KBM-7 (cell line): ENCODE measurements at regions not wholly inside any gene's neighbourhood (a gene's known extent, or its start where the extent isn't known, plus 50 kb on each side); places are given as distances from the start of the nearest gene placed in this dataset.
A peak's percentile ranks its signal among the peaks of the same experiment; 100 is the strongest.

Experiments
- DNase-seq: peaks from one replicate; pipeline ENCODE4 v3.0.0-alpha.2; 2015
- in situ Hi-C: fragments of 300-500 bp; cut with MboI; formaldehyde crosslinking; loops from 2 replicates; pipeline ENCODE4 v1.14.3; 2020; ENCODE audit warnings: low sequenced_read_pairs, low pct_unique_long_range_greater_than_20kb, mixed read lengths

DNA sequence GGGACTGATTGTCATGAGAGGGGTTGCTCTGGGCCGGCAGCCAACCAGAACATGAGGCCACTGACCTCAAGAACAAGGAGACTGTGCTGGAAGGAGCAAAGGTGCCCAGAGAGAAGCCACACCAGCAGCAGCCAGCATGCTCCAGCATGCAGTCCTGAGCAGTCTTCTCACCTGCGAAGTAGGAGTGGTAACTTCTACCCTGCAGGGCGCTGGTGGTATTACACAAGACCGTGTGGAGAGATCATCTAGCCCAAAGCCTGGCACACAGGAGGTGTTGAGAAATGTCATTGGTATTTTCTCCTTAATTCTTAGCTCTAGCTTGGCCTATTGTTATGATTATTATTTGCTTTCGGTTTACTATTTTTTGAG, 132.7 kb downstream of the TSN start:
- in situ Hi-C loops, result no loop called here

DNA sequence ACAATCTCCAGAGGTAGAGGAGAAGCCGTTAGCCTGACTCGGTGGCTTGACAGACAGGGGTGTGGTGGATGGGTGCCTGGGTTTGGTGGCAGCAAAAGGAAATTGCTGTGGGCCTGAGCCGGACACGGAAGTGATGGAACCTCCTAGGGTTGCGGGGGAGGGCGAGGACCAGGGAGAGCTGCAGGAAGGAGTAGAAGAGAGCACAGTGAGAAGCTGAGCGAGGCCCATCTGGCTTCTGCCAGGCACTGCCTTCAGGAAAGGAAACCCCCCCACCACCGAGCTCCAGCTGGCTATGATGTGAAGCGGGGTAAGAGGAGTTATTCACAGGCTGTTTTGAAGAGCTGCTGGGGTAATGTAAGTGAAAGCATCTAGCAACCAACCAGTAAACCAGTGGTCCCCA, 134.6 kb downstream of the TSN start:
- in situ Hi-C loops, result no loop called here
- DNase-seq, result peak; percentile 84

More for the DNA sequence above, 132.7 kb downstream of the TSN start:
- DNase-seq, result no peak

DNA sequence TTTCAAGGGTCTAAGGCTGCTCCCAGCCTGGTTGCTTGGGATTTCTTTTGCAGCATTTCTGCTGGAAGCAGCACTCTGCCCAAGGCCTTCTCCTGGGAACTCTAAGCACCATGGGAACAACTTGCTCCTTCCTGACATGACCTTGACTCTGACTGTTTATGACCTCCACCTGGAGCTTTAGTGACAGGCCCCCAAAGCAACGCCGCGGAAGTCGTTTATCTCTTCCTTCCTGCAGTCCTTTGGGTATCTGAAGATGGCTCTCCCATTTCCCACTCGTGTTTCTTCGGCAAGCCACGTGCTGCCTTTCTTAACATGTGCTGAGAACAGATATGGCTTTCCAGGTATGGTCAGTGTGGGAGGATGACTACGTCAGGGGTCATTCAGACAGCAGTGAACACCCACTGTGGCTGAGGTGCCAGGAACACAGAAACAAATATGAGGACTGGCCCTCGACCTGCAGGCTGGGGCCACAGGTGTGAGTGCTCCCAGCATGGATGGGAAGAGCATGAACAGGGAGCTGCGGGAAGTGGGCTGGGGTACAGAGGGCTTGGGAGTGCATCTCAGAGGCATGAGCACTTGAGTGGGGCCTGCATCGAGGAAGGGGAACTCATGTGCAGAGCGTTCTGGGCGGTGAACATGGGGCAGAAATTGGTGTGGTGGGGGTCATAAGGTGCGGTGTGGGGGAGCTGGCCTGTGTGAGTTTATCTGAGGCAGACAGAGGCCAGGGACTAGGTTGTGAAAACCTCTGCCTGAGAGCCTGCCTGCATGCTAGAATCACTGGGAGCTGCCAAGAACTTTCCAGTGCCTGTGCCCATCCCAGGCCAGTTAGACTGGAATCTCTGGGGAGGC, 140.5 kb downstream of the TSN start:
- DNase-seq, result no peak
- in situ Hi-C loops, result no loop called here

DNA sequence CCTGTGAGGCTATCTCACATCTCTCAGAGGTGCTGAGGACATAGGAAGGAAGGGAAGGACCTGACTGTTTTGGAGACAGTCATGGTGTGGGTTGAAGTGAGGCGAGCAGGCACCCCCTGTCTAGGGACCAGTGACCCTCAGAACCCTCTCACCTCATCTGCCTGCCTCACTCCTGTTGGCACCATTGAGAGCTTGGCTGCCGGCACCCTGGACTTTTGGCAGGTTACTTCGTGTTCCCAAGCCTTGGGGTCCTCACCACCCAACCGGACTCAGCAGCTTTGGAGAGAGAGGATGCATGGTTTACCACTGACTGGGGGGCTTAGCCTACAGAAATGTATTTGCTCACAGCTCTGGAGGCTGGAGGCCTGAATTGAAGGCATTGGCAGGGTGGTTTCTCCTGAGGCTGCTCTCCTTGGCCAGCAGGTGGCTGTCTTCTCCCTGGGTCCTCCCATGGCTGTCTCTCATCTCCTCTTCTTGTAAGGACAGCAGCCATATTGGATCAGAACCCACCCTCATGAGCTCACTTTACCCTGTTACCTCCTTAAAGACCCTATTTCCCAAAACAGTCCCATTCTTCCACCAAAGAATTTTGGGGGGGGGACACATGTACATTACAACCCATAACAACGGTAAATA, 142.0 kb downstream of the TSN start:
- DNase-seq, result peak; percentile 69
- in situ Hi-C loops, result no loop called here

DNA sequence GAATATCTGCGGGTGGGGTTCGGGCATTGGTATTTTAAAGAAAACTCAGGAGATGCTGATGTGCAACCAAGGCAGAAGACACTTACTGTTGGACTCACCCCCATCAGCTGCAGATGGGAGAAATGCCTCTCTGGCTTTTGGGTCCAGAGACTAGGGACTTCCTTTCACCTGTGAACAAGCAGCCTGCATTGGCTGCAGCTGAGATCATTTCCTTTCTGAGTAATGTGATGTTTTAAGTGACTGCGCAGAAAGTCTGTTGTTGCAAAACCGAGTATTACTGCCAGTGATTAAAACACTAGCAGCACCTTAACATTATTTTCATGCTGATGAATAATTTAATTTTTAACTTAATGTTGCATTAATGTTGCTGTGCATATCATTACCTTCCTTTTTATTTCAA, 143.0 kb downstream of the TSN start:
- DNase-seq, result no peak
- in situ Hi-C loops, result no loop called here

DNA sequence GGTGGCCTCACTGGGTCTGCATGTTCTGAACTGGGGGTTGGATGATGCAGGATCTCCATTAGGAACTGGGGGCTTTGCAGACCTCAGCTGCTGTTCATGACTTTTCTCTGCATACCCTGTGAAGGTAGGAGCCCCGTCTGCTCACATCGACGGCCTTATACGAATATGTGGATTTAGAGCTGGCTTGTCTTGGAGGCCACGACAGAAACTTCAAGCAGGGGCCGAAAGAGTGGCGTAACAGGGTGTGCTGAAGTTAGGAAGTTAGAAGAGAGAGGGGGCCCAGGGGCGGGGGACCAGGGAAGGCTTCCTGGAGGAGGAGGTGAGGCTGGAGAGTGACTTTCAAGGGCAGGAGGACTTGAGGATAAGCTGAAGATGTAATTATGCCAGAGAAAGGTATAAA, 144.9 kb downstream of the TSN start:
- in situ Hi-C loops, result no loop called here
- DNase-seq, result no peak

DNA sequence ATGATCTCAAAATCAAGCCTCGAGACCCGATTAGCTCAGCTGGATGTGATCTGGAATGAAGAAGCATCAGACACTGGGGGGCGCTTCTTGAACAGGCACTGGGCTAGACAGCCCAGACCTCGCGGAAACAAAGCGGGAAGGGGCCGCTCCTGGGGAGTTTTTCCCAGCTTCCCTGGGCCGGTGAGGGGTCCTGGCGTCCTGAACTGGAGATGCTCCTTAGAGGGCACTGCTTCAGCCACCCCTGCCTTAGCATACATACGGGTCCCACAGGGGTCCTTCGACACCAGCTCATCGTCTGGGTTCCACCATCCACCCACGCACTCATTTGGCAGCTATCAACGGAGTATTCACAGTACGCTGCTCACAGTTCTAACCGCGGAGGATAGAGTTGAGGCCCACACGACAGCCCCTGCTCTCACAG, 146.7 kb downstream of the TSN start:
- DNase-seq, result no peak
- in situ Hi-C loops, result no loop called here

DNA sequence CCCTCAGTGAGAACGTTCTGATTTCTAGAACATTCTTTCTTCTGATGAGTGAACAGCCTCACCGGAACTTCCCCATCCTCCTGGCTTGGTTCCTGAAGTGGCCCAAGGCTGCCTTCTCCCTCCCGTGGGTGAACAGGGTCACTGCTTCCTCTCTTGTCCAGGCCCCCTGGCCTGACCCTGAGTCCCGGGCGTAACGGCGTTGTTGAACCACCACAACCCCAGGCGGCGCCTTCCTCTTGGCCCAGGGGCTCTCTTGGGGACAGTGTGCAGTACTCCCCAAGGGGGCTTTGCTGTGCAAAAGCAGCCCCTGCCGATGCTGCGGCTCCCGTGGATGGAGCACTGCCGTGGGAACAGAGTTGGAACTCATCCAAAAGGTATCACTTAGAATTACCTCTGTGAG, 147.2 kb downstream of the TSN start:
- in situ Hi-C loops, result no loop called here
- no peak for DNase-seq

DNA sequence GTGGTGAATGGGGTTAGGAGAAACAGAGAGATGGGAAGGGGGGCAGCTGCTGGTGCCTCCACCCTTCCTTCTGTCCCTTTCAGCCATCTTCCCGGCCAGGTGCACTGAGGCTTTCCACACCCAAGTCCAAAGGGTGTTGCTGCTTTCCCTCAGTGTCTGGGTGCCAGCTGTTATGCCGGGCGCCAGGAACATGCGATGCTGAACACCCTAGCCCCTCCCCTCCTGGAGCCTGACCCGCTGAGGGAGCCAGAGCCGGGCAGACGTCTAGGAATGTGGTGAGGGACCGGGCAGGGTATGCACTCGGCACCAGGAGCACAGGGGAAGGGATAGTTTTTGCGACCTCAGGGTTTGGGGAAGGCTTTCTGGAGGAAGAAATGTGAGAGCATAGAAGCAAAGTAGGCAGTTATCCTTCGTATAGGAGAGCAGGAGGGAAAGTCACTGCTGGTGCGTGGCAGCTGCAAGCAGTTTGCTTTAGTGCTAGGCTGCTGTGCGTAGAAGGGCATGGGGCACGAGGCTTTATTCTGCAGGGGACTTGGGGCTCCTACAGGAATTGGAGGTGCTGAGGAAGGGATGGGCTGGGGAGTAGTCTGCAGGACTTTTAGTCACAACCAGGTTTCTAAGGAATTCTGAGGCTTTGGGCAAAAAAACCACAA, 147.7 kb downstream of the TSN start:
- no peak for DNase-seq
- in situ Hi-C loops, result no loop called here

DNA sequence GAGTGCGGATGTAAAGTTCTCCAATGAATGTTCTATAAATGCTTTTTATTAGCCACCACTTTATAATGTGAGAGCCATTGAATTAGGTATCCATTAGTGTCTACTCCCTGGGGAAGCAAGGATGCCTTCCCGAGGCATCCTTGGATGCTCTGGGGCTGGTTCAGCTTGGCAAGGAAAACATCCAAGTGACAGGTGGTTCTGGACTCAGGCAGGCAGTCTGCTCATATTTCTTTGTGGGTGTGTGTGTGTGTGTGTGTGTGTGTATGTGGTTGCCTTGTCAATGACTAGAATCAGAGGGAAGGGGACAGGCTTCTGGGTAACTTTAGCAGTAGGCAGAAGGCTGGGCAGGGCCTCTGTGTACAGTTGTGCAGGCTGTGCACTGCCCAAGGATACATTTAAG, 149.2 kb downstream of the TSN start:
- no peak for DNase-seq
- in situ Hi-C loops, result no loop called here

DNA sequence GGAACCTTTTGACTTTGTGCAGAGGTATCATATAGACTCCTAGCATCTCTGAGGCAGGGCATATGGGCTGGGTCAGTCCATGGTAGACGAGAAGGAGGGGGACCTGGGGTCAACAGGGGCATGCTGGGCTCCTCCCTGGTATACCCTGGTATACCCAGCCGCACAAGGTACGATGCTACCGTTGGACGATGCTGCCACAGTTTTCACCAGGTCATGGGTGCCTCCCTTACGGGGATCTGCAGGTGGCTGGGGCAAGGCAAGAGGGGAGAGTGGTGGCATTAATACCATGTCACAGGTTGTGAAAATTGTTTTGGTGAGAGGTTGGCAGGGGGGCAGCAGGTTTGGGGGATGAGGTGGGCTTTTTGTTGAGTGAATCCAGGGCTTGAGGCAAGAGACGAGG, 149.8 kb downstream of the TSN start:
- in situ Hi-C loops, result no loop called here
- DNase-seq, result no peak

DNA sequence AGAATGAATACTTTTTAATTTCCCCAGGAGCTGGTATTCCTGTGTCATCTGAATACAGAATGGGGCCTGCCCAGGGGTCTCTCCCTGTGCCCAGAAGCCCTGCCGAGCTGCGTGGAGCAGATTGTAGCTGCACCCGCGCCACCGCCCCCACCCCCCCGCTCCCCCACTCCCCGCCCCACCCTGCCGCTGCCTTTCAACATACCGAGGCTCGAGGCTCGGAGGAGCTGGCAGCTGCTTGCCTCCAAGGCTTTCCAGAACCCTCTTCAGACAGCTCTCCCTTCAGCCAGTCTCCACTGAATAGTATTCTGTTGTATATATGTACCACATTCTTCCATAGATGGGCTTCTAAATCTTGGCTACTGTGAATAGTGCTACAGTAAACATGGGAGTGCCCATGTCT, 150.7 kb downstream of the TSN start:
- in situ Hi-C loops, result no loop called here
- no peak for DNase-seq

DNA sequence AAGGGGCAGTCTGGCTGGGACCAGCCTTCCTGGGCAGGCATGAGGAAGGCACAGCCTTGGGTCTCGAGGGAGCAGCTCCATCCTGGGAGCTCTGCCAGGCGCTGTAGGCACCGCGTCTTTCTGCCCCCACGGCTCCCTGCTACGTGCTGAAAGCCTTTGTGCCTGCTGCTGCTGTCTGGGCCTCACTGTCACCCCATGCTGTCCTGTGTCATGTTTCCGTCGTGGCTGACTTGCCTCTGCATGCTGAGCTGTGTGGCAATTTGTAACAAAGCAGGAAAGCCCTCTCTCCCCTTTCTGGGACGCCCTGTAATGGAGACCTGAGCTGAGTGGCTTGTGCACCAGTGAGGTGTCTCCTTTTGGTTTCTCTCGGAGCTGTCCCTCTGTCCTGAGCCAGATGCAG, 152.5 kb downstream of the TSN start:
- in situ Hi-C loops, result no loop called here
- DNase-seq, result no peak

DNA sequence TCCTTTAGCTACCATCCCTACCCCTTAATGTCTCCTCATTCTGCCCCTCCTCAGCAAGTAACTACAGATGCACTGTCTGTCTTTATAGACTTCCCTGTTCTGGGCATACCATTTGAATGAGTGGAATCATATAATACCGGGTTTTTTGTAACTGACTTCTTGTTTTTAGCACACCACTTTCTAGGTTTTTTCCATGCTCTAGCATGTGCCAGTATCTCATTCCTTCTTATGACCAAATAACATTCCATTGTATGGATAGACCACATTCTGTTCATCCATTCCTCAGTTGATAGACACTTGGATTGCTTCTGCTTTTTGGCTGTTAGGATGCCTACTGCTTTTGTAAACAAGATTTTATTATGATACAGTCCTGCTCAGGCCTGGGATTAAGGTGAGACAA, 154.7 kb downstream of the TSN start:
- in situ Hi-C loops, result no loop called here
- DNase-seq, result no peak

DNA sequence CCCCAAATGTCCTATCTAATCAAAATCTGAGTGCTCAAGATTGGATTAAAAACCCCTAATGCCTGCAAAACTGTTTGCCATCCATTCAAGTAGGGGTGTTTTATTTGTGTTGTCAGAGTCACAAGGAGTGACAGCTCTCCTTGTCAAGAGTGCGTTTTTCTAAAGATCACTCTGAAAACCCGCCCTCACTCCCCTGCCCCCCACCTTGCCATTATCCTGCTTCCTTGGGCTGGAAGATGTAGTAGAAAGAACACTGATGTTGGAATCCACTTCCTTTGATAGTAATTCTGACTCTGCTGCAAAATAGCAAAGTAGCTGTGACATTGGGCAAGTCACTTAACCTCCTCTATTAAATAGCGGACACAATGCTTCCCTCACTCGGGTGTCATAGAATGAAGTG, 155.6 kb downstream of the TSN start:
- in situ Hi-C loops, result no loop called here

DNA sequence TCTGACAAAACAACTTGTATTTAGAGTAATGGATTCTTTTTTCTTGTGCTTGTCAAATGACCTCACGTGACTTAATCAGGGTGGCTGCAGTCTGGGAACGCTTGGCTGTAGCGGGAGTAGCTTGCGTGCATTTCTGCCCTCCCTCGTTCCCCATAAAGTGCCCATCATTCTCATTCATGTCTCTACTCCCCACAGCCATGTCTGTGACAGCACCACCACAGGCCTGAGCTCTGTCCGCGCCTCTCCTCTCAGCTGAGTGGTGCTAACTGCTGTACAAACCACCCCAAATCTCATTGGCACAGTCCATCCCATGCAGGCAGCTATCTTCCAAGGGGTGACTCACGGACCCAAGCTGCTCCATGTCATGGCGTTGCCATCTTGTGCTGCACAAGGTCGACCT, 161.7 kb downstream of the TSN start:
- in situ Hi-C loops, result no loop called here
- no peak for DNase-seq

More for the DNA sequence above, 155.6 kb downstream of the TSN start:
- DNase-seq, result no peak

DNA sequence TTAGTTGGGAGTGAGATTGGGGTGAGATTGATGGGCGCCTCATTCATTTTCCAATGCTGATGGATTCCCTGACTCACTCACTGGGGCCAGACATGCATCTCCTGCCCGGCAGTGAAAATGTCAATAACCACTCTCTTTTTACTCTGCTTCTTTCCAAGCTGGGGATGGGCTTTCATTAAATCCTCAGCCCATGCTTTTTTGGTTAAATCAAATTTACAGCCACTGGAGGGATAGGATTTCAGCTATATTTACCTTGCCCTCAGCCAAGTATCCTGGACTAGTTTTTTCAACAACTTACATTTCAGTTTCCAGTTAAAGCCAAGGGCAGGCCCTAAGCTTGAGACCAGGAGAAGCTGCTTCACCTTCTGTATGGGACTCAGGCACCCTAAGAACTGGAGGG, 162.8 kb downstream of the TSN start:
- in situ Hi-C loops, result no loop called here
- no peak for DNase-seq

DNA sequence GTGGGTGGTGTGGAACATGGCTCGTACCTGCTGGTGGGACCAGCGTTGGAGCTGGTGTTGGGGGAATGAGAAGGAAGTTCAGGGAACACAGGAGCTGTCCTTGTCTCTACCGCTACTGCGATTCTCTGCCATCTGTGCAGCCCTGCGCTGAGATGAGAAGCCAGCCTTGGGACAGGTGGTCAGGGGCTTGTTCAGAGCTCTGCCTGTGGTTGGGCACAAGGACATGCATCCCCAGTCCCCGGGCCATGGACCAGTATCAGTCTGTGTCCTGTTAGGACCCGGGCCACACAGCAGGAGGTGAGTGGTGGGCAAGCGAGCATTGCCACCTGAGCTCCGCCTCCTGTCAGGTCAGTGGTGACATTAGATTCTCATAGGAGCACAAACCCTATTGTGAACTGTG, 164.4 kb downstream of the TSN start:
- no peak for DNase-seq
- in situ Hi-C loops, result no loop called here

DNA sequence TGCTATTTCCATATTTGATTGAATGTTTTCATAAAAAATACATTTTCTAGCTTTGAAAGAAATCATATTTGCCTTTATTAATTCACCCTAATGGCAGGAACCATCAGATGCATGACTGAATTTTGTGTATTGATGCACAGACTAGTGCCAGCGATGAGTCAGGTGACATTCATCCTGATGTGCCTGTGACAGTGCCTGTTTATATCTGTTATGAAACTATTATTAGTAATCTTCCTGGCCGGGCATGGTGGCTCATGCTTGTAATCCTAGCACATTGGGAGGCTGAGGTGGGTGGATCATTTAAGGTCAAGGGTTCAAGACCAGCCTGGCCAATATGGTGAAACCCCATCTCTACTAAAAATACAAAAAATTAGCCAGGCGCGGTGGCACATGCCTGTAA, 170.0 kb downstream of the TSN start:
- DNase-seq, result no peak
- in situ Hi-C loops, result no loop called here

DNA sequence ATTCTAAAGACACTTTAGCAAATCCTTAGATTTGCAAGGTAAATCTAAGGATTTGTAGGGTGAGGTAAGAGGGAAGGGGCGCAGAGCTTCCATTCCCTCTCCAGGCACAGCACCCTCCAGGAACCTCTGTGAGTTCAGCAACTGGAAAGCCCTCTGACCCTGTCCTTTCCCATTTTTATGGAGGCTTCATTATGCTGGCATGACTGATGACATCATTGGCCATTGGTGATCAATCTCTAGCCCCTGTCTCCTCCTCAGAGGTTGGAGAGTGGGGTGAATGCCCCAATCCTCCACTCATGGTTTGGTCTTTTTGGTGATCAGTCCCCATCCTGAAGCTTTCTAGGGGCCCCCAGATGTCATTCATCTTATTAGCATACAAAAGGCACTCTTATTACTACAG, 187.8 kb downstream of the TSN start:
- in situ Hi-C loops, result no loop called here
- DNase-seq, result no peak
